B cell (primary cell): ENCODE measurements at regions not wholly inside any gene's neighbourhood (a gene's known extent, or its start where the extent isn't known, plus 50 kb on each side); places are given as distances from the start of the nearest gene placed in this dataset.

ENCODE experiments used
- ATAC-seq: fragments of 200-7000 bp; cut with Tn5 transposase; one replicate; pipeline ENCODE4 v1.10.0; 2021; ENCODE audit warnings: low read depth, mild to moderate bottlenecking, moderate number of reproducible peaks, moderate library complexity
- CTCF ChIA-PET: fragments of 350-600 bp; sonication (Branson Sonifier 250); formaldehyde crosslinking; loops from one replicate; lab custom pipeline; 2021; ENCODE audit warnings: antibody characterized with exemption, inconsistent platforms; lab: Charles Lee
- POLR2A ChIA-PET: fragments of 350-600 bp; sonication (Branson Sonifier 250); formaldehyde crosslinking; loops from one replicate; lab custom pipeline; 2021; ENCODE audit warnings: antibody characterized with exemption; lab: Charles Lee
- DNase-seq: peaks from one replicate; pipeline ENCODE4 v3.0.0; 2013
- H2AFZ ChIP-seq: 2 replicates; pipeline ENCODE4 v1.6.1; 2012; ENCODE audit warnings: mild to moderate bottlenecking, low read depth, low read length; ENCODE audit not compliant: insufficient read depth, poor library complexity, severe bottlenecking
- H3K27ac ChIP-seq, 2 donors: 1 replicate in 1 of 2; 2 replicates in 1 of 2; pipeline ENCODE4 v1.5.1; 2012 to 2013; ENCODE audit warnings: low read length in 2 of 2, mild to moderate bottlenecking in 2 of 2, moderate library complexity in 1 of 2
- H3K27me3 ChIP-seq, 4 experiments: fragments of 200-600 bp in 1 of 4; sonication (generic) in 1 of 4; replicated peaks in 1 of 4; 1 replicate in 2 of 4; 2 replicates in 2 of 4; pipeline versions ENCODE4 v1.6.1 to v1.7.0; 2013 to 2016; ENCODE audit warnings: low read length in 3 of 4, mild to moderate bottlenecking in 2 of 4, mixed read lengths in 1 of 4, moderate library complexity in 1 of 4; ENCODE audit not compliant: insufficient read depth in 4 of 4, control insufficient read depth in 3 of 4; ENCODE audit errors: control extremely low read depth in 1 of 4
- H3K36me3 ChIP-seq, 2 experiments: replicated peaks in 1 of 2; 1 replicate in 1 of 2; 2 replicates in 1 of 2; pipeline versions ENCODE4 v1.6.1 to v1.7.1; 2013; ENCODE audit warnings: low read length in 1 of 2; ENCODE audit not compliant: insufficient read depth in 2 of 2, control insufficient read depth in 1 of 2; ENCODE audit errors: control extremely low read depth in 1 of 2, extremely low read depth in 1 of 2
- H3K4me1 ChIP-seq, 2 donors: fragments of 200-600 bp in 1 of 2; sonication (generic) in 1 of 2; 1 replicate in 1 of 2; 2 replicates in 1 of 2; pipeline versions ENCODE4 v1.5.1 to v1.6.1; 2013 to 2017; ENCODE audit warnings: low read length in 2 of 2; ENCODE audit not compliant: control insufficient read depth in 2 of 2, insufficient read depth in 2 of 2
- H3K4me2 ChIP-seq: replicated peaks from 2 replicates; pipeline ENCODE3; 2012; ENCODE audit warnings: mild to moderate bottlenecking, low read depth, low read length; ENCODE audit not compliant: poor library complexity, severe bottlenecking
- H3K4me3 ChIP-seq, 5 experiments: fragments of 200-600 bp in 1 of 5; sonication (generic) in 1 of 5; 1 replicate in 3 of 5; 2 replicates in 2 of 5; pipeline versions ENCODE4 v1.5.1 to v1.7.0; 2011 to 2016; ENCODE audit warnings: low read length in 4 of 5, mild to moderate bottlenecking in 4 of 5, low read depth in 2 of 5, control low read depth in 1 of 5, moderate library complexity in 1 of 5; ENCODE audit not compliant: insufficient read depth in 1 of 5; ENCODE audit errors: control extremely low read depth in 1 of 5, extremely low read depth in 1 of 5
- H3K79me2 ChIP-seq: fragments of 200-600 bp; sonication (generic); one replicate; pipeline ENCODE4 v1.6.0; 2016; ENCODE audit warnings: low read length; ENCODE audit not compliant: control insufficient read depth, insufficient read depth
- H3K9ac ChIP-seq: fragments of 200-600 bp; sonication (generic); 2 replicates; pipeline ENCODE4 v1.6.1; 2017; ENCODE audit warnings: mild to moderate bottlenecking, low read length, moderate library complexity
- H3K9me3 ChIP-seq, 3 donors: one replicate each; pipeline versions ENCODE4 v1.6.1 to v1.7.1; 2013; ENCODE audit warnings: low read length in 2 of 3; ENCODE audit not compliant: control insufficient read depth in 2 of 3, insufficient read depth in 1 of 3; ENCODE audit errors: control extremely low read depth in 1 of 3
- H4K20me1 ChIP-seq: 2 replicates; pipeline ENCODE4 v1.6.0; 2012; ENCODE audit warnings: mild to moderate bottlenecking, low read length; ENCODE audit not compliant: insufficient read depth, control insufficient read depth, poor library complexity, severe bottlenecking
- H3K27ac Mint-ChIP-seq: one replicate; pipeline ENCODE4 v1.8.0; 2021; ENCODE audit warnings: mixed read lengths
- H3K27me3 Mint-ChIP-seq: one replicate; pipeline ENCODE4 v1.8.0; 2021; ENCODE audit warnings: mixed read lengths
- H3K4me1 Mint-ChIP-seq: one replicate; pipeline ENCODE4 v1.8.0; 2021; ENCODE audit warnings: mixed read lengths
- H3K4me3 Mint-ChIP-seq: one replicate; pipeline ENCODE4 v1.8.0; 2021; ENCODE audit warnings: mixed read lengths
- H3K9me3 Mint-ChIP-seq: one replicate; pipeline ENCODE4 v1.8.0; 2022; ENCODE audit warnings: mixed read lengths; ENCODE audit not compliant: insufficient read depth
- CTCF ChIP-seq: fragments of 200-600 bp; IDR thresholded peaks from one replicate; pipeline ENCODE4 v1.8.0; 2022; ENCODE audit warnings: antibody characterized with exemption, mild to moderate bottlenecking
- EZH2 ChIP-seq: IDR thresholded peaks from 2 replicates; pipeline ENCODE4 v1.6.1; 2012; ENCODE audit warnings: borderline replicate concordance, low read depth, mild to moderate bottlenecking, moderate library complexity, low read length; ENCODE audit not compliant: insufficient read depth, poor library complexity, severe bottlenecking
- WGBS: methylation state at CpG from one replicate; pipeline ENCODE4 v1.1.5; 2013; ENCODE audit warnings: missing lambda C conversion rate; ENCODE audit not compliant: insufficient coverage; 5-methylcytosine and 5-hydroxymethylcytosine counted together
- intact Hi-C: fragments of 100-400 bp; cut with micrococcal nuclease; formaldehyde crosslinking; loops from one replicate; pipeline ENCODE4 v1.10.0; 2022

GRCh38 chr15:88983861-88984429 is 70.8 kb upstream of the MFGE8 start:
- CTCF ChIA-PET, result no interaction called here
- Histone ChIP-seq H3K4me3 (no peak overlapping the region), H2AFZ (no peak overlapping the region), H3K4me1 (peaks cover 0 to 10% of the 10 kb centered on the region in 2 donors), H3K27me3 (no peaks in the 10 kb centered on the region), H3K4me2 (no peak overlapping the region), H3K27ac (no peak overlapping the region), H3K9ac (no peak overlapping the region), H3K36me3 (no peaks in the 10 kb centered on the region), H3K79me2 (no peaks in the 10 kb centered on the region), H3K9me3 (no peaks in the 10 kb centered on the region), H4K20me1 (no peaks in the 10 kb centered on the region)
- H3K27me3 Mint-ChIP-seq, result no peaks in the 10 kb centered on the region
- ATAC-seq (no peak), DNase-seq (no peak)
- WGBS, result 100% methylated on average over 1 of the region's 9 CpGs
- H3K4me3 Mint-ChIP-seq, result no peak overlapping the region
- POLR2A ChIA-PET, result no interaction called here
- TF ChIP-seq EZH2 (no peak), CTCF (no peak)
- H3K27ac Mint-ChIP-seq, result no peak overlapping the region
- H3K4me1 Mint-ChIP-seq, result peaks cover 8% of the 10 kb centered on the region
- no peaks in the 10 kb centered on the region for H3K9me3 Mint-ChIP-seq
- intact Hi-C loops, result no loop called here

DNA sequence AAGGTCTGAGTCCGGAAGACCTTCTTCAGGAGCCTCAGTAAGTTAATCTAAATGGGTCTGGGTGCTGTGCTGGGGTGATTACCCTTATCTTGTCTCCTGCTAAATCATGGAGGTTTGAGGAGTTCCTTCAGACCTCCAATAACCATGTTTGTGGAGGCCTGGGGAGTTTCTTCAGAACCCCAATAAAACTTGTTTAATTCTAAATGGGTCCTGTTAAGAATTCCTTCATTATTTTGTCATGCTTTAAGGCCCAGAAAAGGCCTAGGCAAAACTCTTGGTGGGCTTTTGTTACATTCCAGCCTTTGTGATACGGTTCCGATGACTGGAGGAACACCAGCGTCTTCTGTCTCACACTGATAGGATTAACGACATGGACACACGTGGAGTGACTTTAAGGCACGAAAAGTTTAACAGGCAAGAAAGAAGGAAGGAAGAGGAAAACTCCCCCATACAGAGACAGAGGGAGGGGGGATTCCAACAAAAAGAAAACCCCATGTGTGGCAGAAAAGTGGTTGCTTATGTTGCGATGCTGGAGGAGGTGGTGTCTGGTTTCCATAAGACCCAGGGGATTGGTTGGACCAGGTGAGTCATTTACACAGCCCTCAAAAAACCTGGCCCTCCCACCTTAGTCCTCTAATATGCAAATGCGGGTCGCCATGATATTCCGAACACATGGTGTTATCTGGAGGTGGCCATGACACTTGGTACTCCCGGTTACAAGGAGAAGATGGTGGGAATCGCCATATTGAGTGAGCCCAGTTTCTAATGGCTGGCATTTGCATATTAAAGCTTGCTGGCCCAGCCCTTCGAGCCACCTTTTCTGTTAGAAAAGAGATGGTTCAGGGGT is 72.6 kb upstream of the MFGE8 start:
- H3K4me3 Mint-ChIP-seq, result no peak overlapping the region
- Histone ChIP-seq H3K79me2 (no peaks in the 10 kb centered on the region), H3K36me3 (no peaks in the 10 kb centered on the region), H3K27me3 (no peaks in the 10 kb centered on the region), H3K4me1 (peaks cover 0 to 10% of the 10 kb centered on the region in 2 donors), H3K4me3 (no peak overlapping the region), H3K4me2 (no peak overlapping the region), H4K20me1 (no peaks in the 10 kb centered on the region), H3K27ac (no peak overlapping the region), H3K9ac (no peak overlapping the region), H3K9me3 (no peaks in the 10 kb centered on the region), H2AFZ (no peak overlapping the region)
- intact Hi-C loops, result no loop called here
- POLR2A ChIA-PET, result no interaction called here
- no peak for DNase-seq
- no peaks in the 10 kb centered on the region for H3K9me3 Mint-ChIP-seq
- WGBS, result 80% methylated on average over 4 of the region's 14 CpGs
- no peak for TF ChIP-seq CTCF
- no peak for TF ChIP-seq EZH2
- ATAC-seq, result no peak
- peaks cover 8% of the 10 kb centered on the region for H3K4me1 Mint-ChIP-seq
- H3K27ac Mint-ChIP-seq, result no peak overlapping the region
- CTCF ChIA-PET, result no interaction called here
- H3K27me3 Mint-ChIP-seq, result peaks cover 9% of the 10 kb centered on the region
